ENCODE measurements at regions not wholly inside any gene's neighbourhood (a gene's known extent, or its start where the extent isn't known, plus 50 kb on each side); places are given as distances from the start of the nearest gene placed in this dataset.
"Not testable (repeated sequence)": the region's sequence is repeated elsewhere in the genome, so short reads cannot be mapped to it uniquely, and the experiment has no call there.

DNA sequence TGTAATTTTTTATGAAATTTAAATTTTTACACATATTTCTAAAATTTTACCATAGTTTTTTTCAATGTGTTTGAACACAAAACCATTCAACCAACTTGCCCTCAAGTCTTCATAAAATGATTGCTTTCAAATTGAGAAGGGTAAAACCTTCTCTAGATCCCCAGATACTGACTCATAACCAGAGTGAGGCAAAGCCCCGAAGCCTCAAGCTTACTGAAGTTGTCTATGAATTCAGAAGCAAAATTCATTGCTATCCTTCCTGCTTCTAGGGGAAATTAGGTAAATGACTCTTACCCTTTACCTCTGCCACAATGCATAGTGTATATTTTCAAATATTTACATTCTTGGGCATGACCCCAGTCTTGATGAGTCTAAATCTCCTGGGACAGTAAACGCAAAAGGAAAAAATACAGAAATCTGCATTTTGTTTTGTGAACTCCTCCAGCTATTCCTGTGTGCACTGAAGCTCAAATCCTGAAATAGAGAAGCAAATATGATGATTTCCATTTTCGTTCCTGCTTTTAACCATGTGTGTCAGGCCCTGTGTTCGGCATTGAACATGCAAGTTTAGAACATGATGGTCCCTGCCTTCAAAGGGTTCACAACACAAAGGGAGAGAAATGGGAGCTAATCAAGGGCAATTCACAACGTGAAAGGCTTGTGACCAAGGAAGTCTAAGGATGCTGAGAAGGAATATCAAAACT, 246.3 kb downstream of the SUCLG1 start:
- DNase-seq: no peak

- no peak for DNase-seq
These were observed 249.1 kb downstream of the SUCLG1 start for GRCh38 chr2:84209941-84210340.

GRCh38 chr2:84204995-84205394, 254.1 kb downstream of the SUCLG1 start:
- no peak for DNase-seq

- DNase-seq: no peak
These were observed 256.9 kb downstream of the SUCLG1 start for GRCh38 chr2:84202166-84202565.

DNA sequence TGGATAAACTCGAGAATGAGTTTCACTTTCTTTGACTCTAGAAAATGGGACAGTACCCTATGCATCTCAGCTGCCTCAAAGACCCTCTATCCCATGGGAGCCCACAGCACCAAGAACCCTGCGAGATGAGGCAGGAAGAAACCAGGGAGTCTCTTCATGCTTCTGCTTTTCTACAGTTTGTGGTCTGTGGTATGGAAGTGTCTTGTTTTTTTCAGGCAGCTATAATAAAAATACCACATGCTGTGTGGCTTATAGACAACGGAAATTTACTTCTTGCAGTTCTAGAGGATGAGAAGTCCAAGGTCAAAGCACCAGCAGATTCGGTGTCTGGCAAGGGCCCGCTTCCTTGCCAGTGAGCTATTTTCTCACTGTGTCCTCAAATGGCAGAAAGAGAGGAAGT, 257.9 kb downstream of the SUCLG1 start:
- DNase-seq: no peak

DNA sequence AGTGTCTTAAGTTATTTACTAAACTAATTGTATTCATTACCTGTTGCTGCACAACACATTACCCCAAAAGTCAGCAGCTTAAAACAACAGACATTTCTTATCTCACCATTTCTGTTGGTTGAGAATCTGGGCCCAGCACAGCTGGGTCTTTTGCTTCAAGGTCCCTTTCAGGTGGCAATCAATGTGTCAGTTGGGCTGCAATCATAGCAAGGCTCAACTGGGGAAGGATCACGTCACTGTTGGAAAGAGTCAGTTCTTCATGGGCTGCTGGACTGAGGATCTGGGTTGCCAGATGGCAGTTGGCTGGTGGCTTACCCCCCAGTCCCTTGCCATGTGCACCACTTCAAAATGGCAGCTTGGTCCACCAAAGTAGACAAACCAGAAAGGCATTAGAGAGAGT, 261.2 kb downstream of the SUCLG1 start:
- no peak for DNase-seq

DNA sequence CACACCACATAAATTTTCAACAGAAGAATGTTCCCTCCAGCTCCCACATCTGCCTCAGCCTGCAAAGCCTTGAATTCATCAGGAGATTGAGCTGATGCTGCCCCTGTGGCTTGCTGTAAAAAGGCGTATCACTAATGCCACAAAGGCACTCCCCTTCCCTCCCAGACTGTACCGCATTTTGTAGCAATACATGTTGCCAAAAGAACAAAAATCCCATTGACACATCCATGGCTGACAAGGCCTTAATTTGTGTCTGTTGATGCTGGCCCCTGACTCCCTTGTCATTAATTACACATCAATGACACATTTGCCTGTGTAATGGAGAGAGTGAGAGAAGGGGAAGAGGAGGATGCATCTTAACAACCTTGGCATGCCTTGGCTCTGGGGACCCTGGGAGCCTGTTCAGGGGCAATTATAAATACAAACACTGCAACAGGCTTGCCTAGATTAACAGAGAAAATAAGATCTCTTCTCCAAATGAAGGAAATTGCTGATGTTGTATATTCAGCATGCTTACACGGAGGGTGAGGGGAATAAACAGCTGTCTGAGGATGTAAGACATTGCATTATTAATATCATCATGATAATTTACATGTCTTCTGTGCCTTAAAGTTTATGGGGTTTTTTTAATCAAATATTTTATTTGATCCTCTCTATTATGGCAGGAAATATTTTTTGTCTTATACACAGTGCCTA, 264.0 kb downstream of the SUCLG1 start:
- DNase-seq: no peak

- no peak for DNase-seq
These were observed 264.9 kb downstream of the SUCLG1 start for GRCh38 chr2:84194181-84194580.

- no peak for DNase-seq
These were observed 271.8 kb downstream of the SUCLG1 start for GRCh38 chr2:84187258-84187657.

- no peak for DNase-seq
These were observed 277.2 kb downstream of the SUCLG1 start for GRCh38 chr2:84181927-84182326.

DNA sequence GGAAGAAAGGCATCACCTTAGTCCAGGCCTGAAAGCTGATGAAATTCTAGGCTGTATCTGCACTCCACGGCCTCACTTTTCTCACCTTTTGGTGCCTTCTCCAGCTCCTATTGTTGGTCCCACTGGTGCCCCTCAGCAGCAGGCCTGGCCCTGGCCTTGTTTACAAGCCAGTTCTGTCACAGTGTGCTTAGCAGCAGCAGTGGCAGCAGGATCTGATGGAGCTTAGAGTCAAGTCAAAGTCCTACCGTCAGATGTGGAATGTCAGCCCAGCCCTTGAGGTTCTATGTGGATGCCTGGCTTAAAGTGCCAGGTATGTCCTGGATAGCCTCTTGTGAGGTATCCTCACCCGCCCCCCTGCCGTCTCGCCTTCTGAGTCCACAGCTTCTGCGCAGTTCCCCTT, 281.3 kb downstream of the SUCLG1 start:
- no peak for DNase-seq

DNA sequence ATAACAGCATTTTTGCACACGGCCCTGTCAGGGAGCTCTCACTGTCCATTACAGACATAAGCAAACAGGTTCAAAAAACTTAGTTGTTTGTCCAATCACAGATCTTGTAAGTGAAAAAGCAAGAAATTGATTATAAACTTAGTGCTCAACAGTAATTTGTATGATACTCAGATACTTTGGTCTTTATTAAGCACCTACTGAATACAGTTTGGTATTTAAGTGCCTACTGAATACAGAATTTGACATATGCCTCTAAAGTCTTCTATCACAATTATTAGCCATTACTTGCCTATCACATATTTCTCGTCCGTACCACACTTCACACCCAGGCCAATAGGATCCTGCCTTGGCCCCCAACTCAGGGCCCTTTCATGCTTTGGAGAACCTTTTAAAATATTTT, 283.1 kb downstream of the SUCLG1 start:
- no peak for DNase-seq

GRCh38 chr2:84175340-84175739, 283.7 kb downstream of the SUCLG1 start:
- no peak for DNase-seq

DNA sequence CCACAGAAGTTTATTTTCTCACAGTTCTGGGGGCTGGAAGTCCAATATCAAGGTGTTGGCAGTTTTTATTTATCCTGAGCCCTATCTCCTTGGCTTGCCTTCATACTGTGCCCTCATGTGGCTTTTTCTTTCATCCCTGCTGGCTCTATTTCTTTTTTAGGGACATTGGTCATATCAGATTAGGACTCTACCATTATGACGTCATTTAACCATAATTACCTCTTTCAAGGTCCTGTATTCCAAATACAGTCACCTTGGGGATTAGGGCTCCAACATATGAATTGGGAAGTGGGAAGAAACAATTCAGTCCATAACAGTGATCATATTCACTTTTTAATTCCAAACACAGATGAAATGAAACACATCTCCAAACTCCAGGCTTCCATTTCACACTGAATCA, 286.0 kb downstream of the SUCLG1 start:
- DNase-seq: no peak

DNA sequence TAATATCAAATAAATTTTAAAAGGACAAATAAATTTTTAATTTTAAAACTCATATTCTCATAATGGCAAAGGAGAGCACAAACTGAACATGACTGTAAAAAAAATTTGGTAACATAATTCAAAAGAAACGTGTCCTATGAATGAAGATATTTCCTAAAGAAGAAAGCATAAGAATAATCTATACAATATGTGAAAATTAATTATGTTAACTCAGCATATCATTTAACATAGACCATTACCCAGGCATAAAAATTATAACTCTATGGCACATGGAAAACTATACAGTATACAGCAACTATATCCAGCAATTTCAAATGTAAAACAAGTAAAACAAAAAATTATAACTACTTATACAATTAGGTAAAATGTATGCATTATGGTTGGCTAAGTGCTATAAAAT, 288.1 kb downstream of the SUCLG1 start:
- DNase-seq: no peak

DNA sequence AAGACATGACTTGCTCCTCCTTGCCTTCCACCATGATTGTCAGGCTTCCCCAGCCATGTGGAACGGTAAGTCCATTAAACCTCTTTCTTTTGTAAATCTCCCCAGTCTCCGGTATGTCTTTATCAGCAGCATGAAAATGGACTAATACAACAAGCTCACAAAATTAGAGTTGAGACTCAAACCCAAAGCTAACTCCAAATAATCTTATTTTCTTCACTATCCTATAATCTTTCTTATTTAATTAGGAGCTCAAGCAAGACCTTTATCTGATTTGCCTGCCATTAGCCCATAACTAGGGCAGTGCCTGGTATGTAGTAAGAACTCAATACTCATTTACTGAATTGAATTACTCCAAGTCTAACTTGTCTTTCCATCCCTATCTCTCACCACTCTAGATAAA, 289.2 kb downstream of the SUCLG1 start:
- DNase-seq: no peak

DNA sequence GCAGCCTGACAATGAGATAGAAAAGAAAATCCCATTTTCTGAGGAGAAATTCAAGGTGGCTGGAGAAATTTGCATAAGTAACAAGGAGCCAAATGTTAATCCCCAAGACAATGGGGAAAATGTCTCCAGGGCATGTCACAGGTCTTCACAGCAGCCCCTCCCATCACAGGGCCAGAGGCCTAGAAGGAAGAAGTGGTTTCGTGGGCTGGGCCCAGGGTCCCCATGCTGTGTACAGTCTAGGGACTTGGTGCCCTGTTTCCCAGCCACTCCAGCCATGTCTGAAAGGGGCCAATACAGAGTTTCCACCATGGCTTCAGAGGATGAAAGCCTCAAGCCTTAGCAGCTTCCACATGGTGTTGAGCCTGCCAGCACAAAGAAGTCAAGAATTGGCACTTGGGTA, 290.5 kb downstream of the SUCLG1 start:
- DNase-seq: not testable (repeated sequence)

GRCh38 chr2:84165256-84165655, 293.8 kb downstream of the SUCLG1 start:
- no peak for DNase-seq

- no peak for DNase-seq
These were observed 298.6 kb downstream of the SUCLG1 start for GRCh38 chr2:84160453-84160852.

DNA sequence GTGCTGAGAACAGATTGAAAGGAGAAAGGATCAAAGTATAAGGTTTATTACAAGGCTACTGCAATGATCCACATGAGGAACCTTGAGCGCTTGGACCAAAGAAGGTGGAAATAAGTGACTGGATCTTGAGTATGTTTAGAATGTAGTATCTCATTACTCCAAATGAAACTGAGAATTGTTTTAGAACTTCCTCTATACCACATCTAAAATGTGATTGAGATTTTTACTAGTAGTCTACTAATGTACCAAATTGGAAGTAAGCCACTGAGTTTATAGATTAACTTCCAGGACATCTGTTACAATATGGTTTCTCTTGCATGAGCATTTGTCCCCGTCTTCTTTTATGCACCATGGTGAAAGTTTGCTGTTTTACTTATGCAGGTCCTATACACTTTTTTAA, 300.5 kb downstream of the SUCLG1 start:
- DNase-seq: no peak

- DNase-seq: no peak
These were observed 306.6 kb downstream of the SUCLG1 start for GRCh38 chr2:84152462-84152861.

DNA sequence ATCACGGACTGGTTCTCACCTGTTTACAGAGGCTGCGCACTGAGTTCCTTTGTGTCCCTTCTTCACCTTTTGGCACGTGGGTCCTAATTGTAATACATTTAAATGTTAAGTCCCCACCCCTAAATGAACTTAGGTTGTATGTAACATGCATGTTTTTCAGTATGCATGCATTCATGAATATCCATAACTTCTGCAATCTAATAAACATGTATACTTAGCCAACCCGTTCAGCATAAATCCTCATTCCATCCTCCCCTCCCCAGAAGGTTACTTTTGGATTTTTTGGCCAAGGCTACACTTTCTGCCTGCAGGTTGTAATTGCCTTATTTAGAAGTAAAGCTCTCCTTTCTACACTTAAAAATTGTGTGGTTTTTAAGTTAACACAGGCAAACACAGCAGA, 314.7 kb downstream of the SUCLG1 start:
- DNase-seq: no peak

DNA sequence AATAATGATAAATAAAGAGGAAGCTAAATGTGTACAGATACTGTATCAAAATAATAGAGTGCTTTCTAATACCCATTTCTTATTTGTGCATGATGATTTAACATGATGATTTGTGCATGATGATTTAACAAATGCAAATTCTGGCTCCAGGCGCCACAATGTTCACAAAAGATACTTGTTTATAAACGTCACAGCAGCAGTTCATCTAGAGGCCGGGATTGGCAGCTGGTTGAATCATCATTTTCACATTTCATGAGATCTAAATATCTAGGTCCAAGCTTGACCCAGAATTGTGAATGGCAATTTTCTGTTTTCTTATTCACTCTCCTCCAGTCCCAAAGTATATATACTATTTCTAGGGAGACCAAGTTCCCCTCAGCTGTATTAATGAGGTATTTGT, 322.0 kb downstream of the SUCLG1 start:
- no peak for DNase-seq

GRCh38 chr2:84132370-84132769, 326.7 kb downstream of the SUCLG1 start:
- no peak for DNase-seq

DNA sequence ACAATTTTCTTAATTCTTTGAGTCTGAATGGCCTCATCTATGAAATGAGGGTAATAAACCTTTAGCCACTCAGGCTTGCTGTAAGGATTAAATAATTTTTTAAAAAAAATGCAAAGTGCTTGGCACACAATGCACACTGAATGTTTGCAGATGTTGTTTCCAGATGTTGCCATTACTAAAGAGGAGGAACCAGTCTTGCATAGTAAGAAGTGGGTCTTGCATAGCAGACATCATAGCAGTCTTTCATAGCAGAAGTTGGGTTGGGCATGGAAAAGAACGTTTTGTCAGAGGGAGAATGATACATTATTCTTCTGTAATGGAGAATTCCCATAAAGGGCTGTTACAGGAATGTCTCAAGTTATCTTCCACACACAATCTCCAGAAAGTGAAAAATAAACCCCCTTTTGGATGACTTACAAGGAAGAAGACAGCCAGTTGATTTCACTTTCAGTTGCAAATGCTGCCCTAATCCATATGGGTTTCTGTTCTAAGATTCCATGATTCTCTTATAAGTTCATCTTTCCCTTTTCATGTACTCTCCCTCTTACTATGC, 327.7 kb downstream of the SUCLG1 start:
- no peak for DNase-seq

Data from activated naive CD4-positive, alpha-beta T cell treated with Interleukin-2 at 50 U/mL for 16 hours (primary cell).